Endothelial cell of umbilical vein (primary cell): ENCODE measurements at regions not wholly inside any gene's neighbourhood (a gene's known extent, or its start where the extent isn't known, plus 50 kb on each side); places are given as distances from the start of the nearest gene placed in this dataset.

ENCODE experiments used
- BruUV-seq: library from RNA; stranded (reverse); fragments of 400-500 nt; replicated peaks from 2 replicates; lab custom pipeline; 2021; lab: Mats Ljungman, UMichigan
- CTCF ChIA-PET: fragments of 300-600, 350-600 bp; sonication (Branson Sonifier 250); formaldehyde crosslinking; loops from one replicate; lab custom pipeline; 2021; ENCODE audit warnings: antibody characterized with exemption, inconsistent platforms; lab: Charles Lee
- POLR2A ChIA-PET: fragments of 300-600, 350-600 bp; sonication (Branson Sonifier 250); formaldehyde crosslinking; loops from one replicate; lab custom pipeline; 2021; ENCODE audit warnings: antibody characterized with exemption, inconsistent platforms; lab: Charles Lee
- DNase-seq: peaks from one replicate; pipeline ENCODE4 v3.0.0-alpha.2; 2011; ENCODE audit warnings: low read depth, low spot score
- FAIRE-seq: peaks from 2 replicates; lab custom pipeline; 2011; peaks lifted over from hg19 to GRCh38; lab: Jason Lieb, UNC
- H2AFZ ChIP-seq: 2 replicates; pipeline ENCODE4 v1.6.0; 2012; ENCODE audit warnings: low read depth, low read length, control low read depth, inconsistent platforms
- H3K27ac ChIP-seq: 2 replicates; pipeline ENCODE4 v1.5.1; 2011; ENCODE audit warnings: low read depth, mild to moderate bottlenecking, control low read depth, low read length, moderate library complexity; ENCODE audit not compliant: insufficient read depth
- H3K27me3 ChIP-seq, 2 experiments: 2 replicates each; pipeline versions ENCODE4 v1.6.0 to v1.6.1; 2011; ENCODE audit warnings: low read length in 2 of 2, mixed read lengths in 1 of 2; ENCODE audit not compliant: control insufficient read depth in 2 of 2, insufficient read depth in 2 of 2
- H3K36me3 ChIP-seq, 2 experiments: 2 replicates in 1 of 2; 3 replicates in 1 of 2; pipeline ENCODE4 v1.5.1; 2011; ENCODE audit warnings: low read length in 2 of 2, mild to moderate bottlenecking in 1 of 2, moderate library complexity in 1 of 2; ENCODE audit not compliant: control insufficient read depth in 2 of 2, insufficient read depth in 2 of 2; ENCODE audit errors: extremely low read depth in 1 of 2
- H3K4me1 ChIP-seq: 3 replicates; pipeline ENCODE4 v1.5.1; 2011; ENCODE audit warnings: mild to moderate bottlenecking, low read length; ENCODE audit not compliant: control insufficient read depth, insufficient read depth; ENCODE audit errors: extremely low read depth
- H3K4me2 ChIP-seq: 2 replicates; pipeline ENCODE4 v1.6.1; 2011; ENCODE audit warnings: low read length, control low read depth, mixed read lengths; ENCODE audit not compliant: insufficient read depth
- H3K4me3 ChIP-seq, 3 experiments: fragments of 200-600 bp in 1 of 3; sonication (generic), shearing (Covaris generic) in 1 of 3; replicated peaks in 1 of 3; 2 replicates each; pipeline ENCODE4 v1.5.1; 2011 to 2016; ENCODE audit warnings: control low read depth in 3 of 3, low read length in 3 of 3, mild to moderate bottlenecking in 2 of 3, inconsistent platforms in 1 of 3, low read depth in 1 of 3, moderate library complexity in 1 of 3; ENCODE audit not compliant: insufficient read depth in 1 of 3
- H3K79me2 ChIP-seq: 2 replicates; pipeline ENCODE4 v1.6.0; 2012; ENCODE audit warnings: low read length, inconsistent platforms; ENCODE audit not compliant: control insufficient read depth, insufficient read depth
- H3K9ac ChIP-seq: replicated peaks from 2 replicates; pipeline ENCODE3; 2011; ENCODE audit warnings: low read length, control low read depth; ENCODE audit not compliant: insufficient read depth; ENCODE audit errors: extremely low read depth
- H3K9me1 ChIP-seq: replicated peaks from 3 replicates; pipeline ENCODE4 v1.6.0; 2011; ENCODE audit warnings: mild to moderate bottlenecking, low read length; ENCODE audit not compliant: control insufficient read depth, insufficient read depth; ENCODE audit errors: extremely low read depth
- H3K9me3 ChIP-seq: replicated peaks from 2 replicates; pipeline ENCODE4 v1.5.1; 2012; ENCODE audit warnings: low read length, inconsistent platforms; ENCODE audit not compliant: control insufficient read depth, insufficient read depth
- H4K20me1 ChIP-seq: replicated peaks from 2 replicates; pipeline ENCODE3; 2011; ENCODE audit warnings: mild to moderate bottlenecking, low read length; ENCODE audit not compliant: control insufficient read depth, insufficient read depth; ENCODE audit errors: extremely low read depth
- EZH2 ChIP-seq: IDR thresholded peaks from 2 replicates; pipeline ENCODE4 v1.6.1; 2012; ENCODE audit warnings: borderline replicate concordance, low read depth, mild to moderate bottlenecking, moderate library complexity, low read length, inconsistent platforms; ENCODE audit not compliant: severe bottlenecking
- FOS ChIP-seq: IDR thresholded peaks from 2 replicates; pipeline ENCODE4 v1.6.1; 2011; ENCODE audit warnings: mild to moderate bottlenecking, low read length, moderate library complexity, borderline replicate concordance; ENCODE audit not compliant: insufficient read depth
- GATA2 ChIP-seq: IDR thresholded peaks from 2 replicates; pipeline ENCODE4 v1.7.0; 2011; ENCODE audit warnings: low read depth, mild to moderate bottlenecking, moderate library complexity, mixed read lengths, low read length; ENCODE audit not compliant: insufficient read length, insufficient read depth
- JUN ChIP-seq: IDR thresholded peaks from 2 replicates; pipeline ENCODE4 v1.6.1; 2011; ENCODE audit warnings: borderline replicate concordance, low read depth; ENCODE audit not compliant: insufficient read length, insufficient read depth
- MAX ChIP-seq: IDR thresholded peaks from 2 replicates; pipeline ENCODE4 v1.6.1; 2011; ENCODE audit not compliant: insufficient read depth, insufficient read length
- MYC ChIP-seq: IDR thresholded peaks from one replicate; pipeline ENCODE4 v1.6.1; 2011; ENCODE audit warnings: mild to moderate bottlenecking, low read depth, low read length
- POLR2A ChIP-seq: IDR thresholded peaks from 2 replicates; pipeline ENCODE4 v1.6.1; 2012; ENCODE audit warnings: low read depth, mild to moderate bottlenecking, control low read depth, low read length
- POLR2AphosphoS5 ChIP-seq: IDR thresholded peaks from 2 replicates; pipeline ENCODE4 v1.6.1; 2012; ENCODE audit warnings: low read depth, mild to moderate bottlenecking, control low read depth, low read length, moderate library complexity; ENCODE audit not compliant: insufficient read depth
- dilution Hi-C: fragments of 300-500 bp; cut with MboI; formaldehyde crosslinking; loops from one replicate; pipeline ENCODE4 v1.15.0; 2019; ENCODE audit warnings: low sequenced_read_pairs; ENCODE audit not compliant: extremely low pct_ligation_motif_present
- intact Hi-C: fragments of 100-400 bp; cut with micrococcal nuclease; formaldehyde crosslinking; loops from one replicate; pipeline ENCODE4 v1.10.0; 2022
- TF ChIP-seq, protein P1 (sequence below), 2 donors: IDR thresholded peaks; 1 replicate in 1 of 2; 2 replicates in 1 of 2; pipeline ENCODE4 v1.5.1; 2011; ENCODE audit warnings: low read length in 2 of 2, mild to moderate bottlenecking in 2 of 2, moderate library complexity in 2 of 2, control low read depth in 1 of 2, inconsistent platforms in 1 of 2, low read depth in 1 of 2; ENCODE audit not compliant: insufficient read depth in 1 of 2; ENCODE audit errors: extremely low read depth in 1 of 2

GRCh38 chrX:1012678-1013300, 199.7 kb downstream of the CRLF2 start:
- dilution Hi-C loops (no loop called here), intact Hi-C loops (no loop called here)
- FAIRE-seq (no peak), DNase-seq (no peak)
- Histone ChIP-seq H2AFZ (no peak overlapping the region), H4K20me1 (no peaks in the 10 kb centered on the region), H3K79me2 (no peaks in the 10 kb centered on the region), H3K4me2 (no peak overlapping the region), H3K4me1 (no peaks in the 10 kb centered on the region), H3K9ac (no peak overlapping the region), H3K27me3 (no peaks in the 10 kb centered on the region), H3K4me3 (no peak overlapping the region), H3K27ac (no peak overlapping the region), H3K9me1 (no peaks in the 10 kb centered on the region), H3K36me3 (no peaks in the 10 kb centered on the region), H3K9me3 (no peaks in the 10 kb centered on the region)
- BruUV-seq = no TSS peak
- POLR2A ChIA-PET = no interaction called here
- CTCF ChIA-PET = no interaction called here
- no peak for TF ChIP-seq MYC

GRCh38 chrX:1011691-1012283, 200.7 kb downstream of the CRLF2 start:
- intact Hi-C loops = no loop called here
- BruUV-seq = no TSS peak
- TF ChIP-seq MAX = no peak
- TF ChIP-seq POLR2A = no peak
- TF ChIP-seq POLR2AphosphoS5 = no peak
- TF ChIP-seq MYC = no peak
- no peak for TF ChIP-seq GATA2
- TF ChIP-seq, protein P1, sequence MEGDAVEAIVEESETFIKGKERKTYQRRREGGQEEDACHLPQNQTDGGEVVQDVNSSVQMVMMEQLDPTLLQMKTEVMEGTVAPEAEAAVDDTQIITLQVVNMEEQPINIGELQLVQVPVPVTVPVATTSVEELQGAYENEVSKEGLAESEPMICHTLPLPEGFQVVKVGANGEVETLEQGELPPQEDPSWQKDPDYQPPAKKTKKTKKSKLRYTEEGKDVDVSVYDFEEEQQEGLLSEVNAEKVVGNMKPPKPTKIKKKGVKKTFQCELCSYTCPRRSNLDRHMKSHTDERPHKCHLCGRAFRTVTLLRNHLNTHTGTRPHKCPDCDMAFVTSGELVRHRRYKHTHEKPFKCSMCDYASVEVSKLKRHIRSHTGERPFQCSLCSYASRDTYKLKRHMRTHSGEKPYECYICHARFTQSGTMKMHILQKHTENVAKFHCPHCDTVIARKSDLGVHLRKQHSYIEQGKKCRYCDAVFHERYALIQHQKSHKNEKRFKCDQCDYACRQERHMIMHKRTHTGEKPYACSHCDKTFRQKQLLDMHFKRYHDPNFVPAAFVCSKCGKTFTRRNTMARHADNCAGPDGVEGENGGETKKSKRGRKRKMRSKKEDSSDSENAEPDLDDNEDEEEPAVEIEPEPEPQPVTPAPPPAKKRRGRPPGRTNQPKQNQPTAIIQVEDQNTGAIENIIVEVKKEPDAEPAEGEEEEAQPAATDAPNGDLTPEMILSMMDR (IDR thresholded peaks at IDR 0.05; ENCODE audit: extremely low read depth in 1 of 2, insufficient read depth in 1 of 2, low read depth in 1 of 2, low read length in 2 of 2) = no peak
- TF ChIP-seq FOS = no peak
- no peak for TF ChIP-seq EZH2
- TF ChIP-seq JUN = no peak

More at GRCh38 chrX:1011691-1012283, 200.7 kb downstream of the CRLF2 start:
- POLR2A ChIA-PET = no interaction called here
- CTCF ChIA-PET = no interaction called here
- H3K9me3 ChIP-seq = no peaks in the 10 kb centered on the region
- H3K27me3 ChIP-seq = no peaks in the 10 kb centered on the region
- no peak overlapping the region for H3K4me2 ChIP-seq
- no peak for FAIRE-seq
- no peaks in the 10 kb centered on the region for H4K20me1 ChIP-seq
- no peaks in the 10 kb centered on the region for H3K4me1 ChIP-seq
- no peaks in the 10 kb centered on the region for H3K36me3 ChIP-seq
- no peak overlapping the region for H2AFZ ChIP-seq
- dilution Hi-C loops = no loop called here
- no peaks in the 10 kb centered on the region for H3K9me1 ChIP-seq
- no peak for DNase-seq
- H3K79me2 ChIP-seq = no peaks in the 10 kb centered on the region
- H3K4me3 ChIP-seq = no peak overlapping the region
- no peak overlapping the region for H3K27ac ChIP-seq
- no peak overlapping the region for H3K9ac ChIP-seq
